Embryonic facial prominence (tissue), 1 donor: ENCODE measurements at regions not wholly inside any gene's neighbourhood (a gene's known extent, or its start where the extent isn't known, plus 50 kb on each side); places are given as distances from the start of the nearest gene placed in this dataset.

Experiments
- DNase-seq: peaks from one replicate; pipeline ENCODE4 v3.0.0-alpha.2; 2016; ENCODE audit errors: extremely low spot score

GRCh38 chr16:7185165-7185564 lies 147.5 kb upstream of the RBFOX1 start:
- no peak for DNase-seq

DNA sequence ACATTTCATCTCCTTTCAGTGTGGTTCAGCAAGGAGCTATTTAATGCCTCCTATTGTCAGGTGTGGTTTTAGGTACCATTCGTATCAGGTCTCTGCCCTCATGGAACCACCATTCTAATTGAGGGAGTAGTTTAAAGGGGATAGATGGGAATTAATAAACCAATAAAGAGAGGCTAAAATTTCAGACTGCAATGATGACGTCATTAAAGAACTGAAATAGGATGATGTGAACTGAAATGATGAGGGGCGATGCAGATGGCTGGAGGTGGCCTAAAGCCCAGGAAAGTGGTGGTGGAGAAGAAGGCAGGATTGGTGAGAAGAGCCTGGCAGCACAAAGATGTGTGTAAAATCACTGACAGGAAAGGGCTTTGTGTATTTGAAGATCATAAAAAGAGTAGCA lies 148.9 kb upstream of the RBFOX1 start:
- DNase-seq = no peak

DNA sequence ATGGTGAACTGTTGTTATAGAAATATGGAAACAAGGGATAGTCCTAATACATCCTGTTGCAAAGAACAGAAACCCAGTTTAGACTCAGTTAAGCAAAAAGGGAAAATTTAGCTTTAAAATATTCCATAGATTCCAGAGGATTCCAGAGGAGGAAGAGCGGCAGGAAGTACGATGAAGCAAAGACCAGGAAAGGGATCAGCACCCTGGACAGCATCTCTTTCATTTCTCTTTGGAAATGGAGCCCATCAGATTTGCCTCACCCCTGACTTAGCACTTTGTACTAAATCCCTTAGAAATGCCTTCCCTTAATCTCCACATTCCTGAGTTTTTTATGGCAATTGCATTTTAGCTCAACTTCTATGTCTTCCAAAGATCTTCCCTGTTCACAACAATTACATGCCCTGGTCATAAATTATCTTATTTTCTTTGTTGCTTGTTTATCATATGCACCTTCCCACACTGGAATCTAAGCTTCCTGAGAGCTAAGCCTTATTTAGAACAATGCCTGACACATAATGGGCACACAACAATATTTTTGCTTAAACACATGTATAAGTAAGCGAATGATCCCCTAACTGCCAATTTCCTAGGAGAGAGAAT lies 150.0 kb upstream of the RBFOX1 start:
- DNase-seq = no peak

DNA sequence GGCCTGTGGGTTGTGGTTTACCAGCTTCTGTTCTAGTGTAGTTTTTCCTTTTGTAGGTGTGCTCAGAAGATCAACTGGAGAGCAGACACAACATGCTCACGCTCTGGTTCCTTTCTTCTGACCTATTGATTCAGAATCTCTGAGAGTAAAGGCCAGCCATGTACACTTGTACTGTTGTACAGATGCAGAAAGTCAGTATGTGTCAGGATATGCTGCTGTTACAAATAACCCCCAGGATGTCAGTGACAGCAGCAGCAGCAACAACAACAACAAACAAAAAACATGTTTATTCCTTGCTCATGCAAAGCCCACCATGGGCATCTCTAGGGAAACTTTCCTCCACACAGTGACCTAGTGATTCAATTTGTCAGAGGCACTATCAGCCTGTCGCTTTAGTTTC lies 154.8 kb upstream of the RBFOX1 start:
- DNase-seq = no peak

DNA sequence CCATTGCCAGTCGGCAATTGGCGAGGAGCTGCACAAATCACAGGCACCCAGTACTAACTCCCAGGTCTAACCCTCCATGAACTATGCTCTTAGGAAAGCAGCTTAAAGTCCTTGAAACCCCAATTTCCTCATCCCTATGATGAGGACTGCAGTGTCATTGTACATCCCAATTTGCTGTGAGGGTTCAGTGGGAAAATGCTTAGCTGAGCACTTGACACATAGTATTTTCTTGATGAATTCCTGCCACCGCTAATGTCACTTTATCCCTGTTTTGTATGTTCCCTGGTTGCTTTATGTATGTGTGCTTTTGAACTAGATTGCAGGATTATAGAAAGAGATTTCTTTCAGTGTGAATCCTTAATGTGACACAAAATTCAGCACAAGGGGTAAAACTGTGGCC lies 161.5 kb upstream of the RBFOX1 start:
- no peak for DNase-seq

GRCh38 chr16:7167626-7168025 lies 165.0 kb upstream of the RBFOX1 start:
- DNase-seq = no peak

DNA sequence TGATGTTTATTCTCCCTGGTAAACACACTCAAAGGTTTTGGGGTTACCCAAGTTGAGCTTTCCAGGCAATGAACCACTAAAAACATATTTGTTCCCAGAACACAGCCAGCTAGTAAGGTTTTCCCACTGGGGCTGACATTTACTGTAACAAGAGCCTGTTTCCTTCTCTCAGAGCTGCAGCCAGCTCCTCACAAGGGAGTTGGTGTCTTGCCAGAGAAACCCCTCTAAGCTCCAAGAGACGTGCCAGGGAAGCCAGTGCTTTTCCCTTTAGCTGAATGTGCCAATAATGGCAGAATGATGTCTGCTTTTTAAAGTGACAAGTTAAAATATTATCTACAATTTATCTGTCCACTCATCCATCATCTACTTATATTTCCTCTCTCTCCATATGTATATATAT lies 170.8 kb upstream of the RBFOX1 start:
- DNase-seq = no peak

DNA sequence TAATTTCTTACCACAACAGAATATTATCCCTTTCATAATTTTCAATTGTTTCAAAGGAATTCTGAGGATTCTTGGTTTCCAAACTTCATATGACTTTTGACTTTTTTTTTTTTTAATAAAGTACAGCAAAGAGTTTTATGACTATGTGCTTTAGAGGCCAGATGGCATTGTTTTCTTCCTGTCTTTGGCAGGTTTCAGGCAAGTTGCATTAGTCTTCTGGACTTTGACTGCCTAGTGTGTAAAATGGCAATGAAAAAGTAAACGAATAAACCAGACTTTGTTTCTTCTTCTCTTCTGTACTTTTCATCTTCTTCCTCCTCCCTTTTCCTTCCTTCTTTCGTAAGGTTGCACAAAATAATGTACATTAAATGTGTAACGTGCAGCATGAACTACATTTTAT lies 172.6 kb upstream of the RBFOX1 start:
- DNase-seq = no peak

DNA sequence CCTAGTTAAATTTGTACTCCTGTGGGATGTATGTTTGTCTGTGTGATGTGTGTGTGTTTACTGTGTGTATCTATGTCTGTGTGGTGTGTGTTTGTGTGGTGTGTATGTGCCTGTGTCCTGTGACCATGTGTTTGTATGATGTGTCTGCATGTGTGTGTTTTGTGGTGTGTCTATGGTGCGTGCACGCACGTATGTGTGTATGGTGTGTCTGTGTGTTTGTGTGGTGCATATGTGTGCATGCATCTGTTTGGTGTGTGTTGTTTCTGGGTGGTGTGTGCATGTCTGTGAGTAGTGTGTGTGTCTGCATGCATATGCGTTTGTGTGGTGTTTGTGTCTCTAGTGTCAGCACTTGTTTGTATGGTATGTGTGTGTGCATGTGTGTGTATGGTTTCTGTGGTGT lies 174.2 kb upstream of the RBFOX1 start:
- DNase-seq = no peak

GRCh38 chr16:7150230-7150629 lies 182.4 kb upstream of the RBFOX1 start:
- DNase-seq = no peak

GRCh38 chr16:7148606-7149005 lies 184.0 kb upstream of the RBFOX1 start:
- no peak for DNase-seq

DNA sequence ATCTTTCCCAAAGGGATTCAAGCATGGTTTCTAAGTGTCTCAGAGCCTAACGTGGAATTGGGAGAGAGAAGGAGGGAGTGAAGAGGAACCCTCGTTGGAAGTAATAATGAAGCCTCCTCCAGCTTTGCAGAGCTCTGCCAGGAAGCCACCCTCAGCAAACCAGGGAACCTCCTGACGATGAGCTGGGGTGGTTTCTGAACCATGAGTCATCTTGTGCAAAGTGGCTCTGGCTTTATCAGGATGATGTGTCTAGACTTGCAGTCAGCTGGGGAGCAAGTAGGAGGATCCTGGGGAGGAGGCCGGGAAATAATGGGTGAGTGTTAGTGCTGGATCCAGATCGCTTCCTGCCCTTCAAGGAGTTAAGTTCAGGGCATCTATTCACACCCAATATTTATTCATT lies 191.7 kb upstream of the RBFOX1 start:
- no peak for DNase-seq

GRCh38 chr16:7137560-7138330 lies 194.9 kb upstream of the RBFOX1 start:
- no peak for DNase-seq

DNA sequence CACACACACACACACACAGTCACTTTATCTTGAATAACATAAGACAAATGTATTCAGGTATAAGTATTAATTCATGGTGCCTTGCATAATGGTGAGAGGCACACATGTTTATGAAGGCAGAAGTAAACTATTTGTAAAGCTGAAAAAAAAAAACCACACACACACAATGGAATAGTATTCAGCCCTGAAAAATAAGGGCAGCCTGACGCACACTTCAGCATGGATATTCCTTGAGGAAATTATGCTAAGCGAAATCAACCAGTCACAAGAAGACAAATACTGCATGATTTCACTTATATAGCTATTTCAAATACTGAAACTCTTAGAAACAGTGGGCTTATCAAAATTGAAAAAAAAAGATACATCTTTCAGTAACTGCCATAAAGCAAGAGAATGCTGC lies 200.2 kb upstream of the RBFOX1 start:
- DNase-seq = no peak

- DNase-seq = no peak
Observed at GRCh38 chr16:7124701-7125100, 207.9 kb upstream of the RBFOX1 start.

- DNase-seq = no peak
Observed at GRCh38 chr16:7124242-7124641, 208.4 kb upstream of the RBFOX1 start.

DNA sequence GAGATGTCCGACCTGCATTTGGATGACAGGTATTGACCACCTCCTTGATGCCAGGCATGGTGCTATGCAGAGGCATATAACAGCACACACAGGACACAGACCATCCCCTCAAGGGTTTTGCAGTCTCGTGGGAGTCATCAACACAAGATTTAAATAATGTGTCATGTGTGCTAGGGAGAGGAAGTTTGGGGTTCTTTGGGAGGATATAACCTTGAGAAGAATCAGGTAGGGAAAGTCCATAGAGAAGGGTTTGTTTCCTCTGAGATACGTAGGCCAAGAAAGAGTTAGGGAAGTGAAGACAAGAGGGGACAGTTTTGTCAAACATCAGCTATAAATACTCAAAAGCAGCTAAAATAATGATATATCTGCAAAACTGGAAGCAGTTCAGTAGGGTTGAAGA lies 215.9 kb upstream of the RBFOX1 start:
- no peak for DNase-seq

GRCh38 chr16:7115898-7116297 lies 216.7 kb upstream of the RBFOX1 start:
- DNase-seq = no peak

- DNase-seq = no peak
Observed at GRCh38 chr16:7113949-7114348, 218.7 kb upstream of the RBFOX1 start.

- DNase-seq = no peak
Observed at GRCh38 chr16:7113395-7113794, 219.2 kb upstream of the RBFOX1 start.

GRCh38 chr16:7111265-7111664 lies 221.4 kb upstream of the RBFOX1 start:
- no peak for DNase-seq

- DNase-seq = no peak
Observed at GRCh38 chr16:7107436-7107835, 225.2 kb upstream of the RBFOX1 start.

- DNase-seq = no peak
Observed at GRCh38 chr16:7103056-7103455, 229.6 kb upstream of the RBFOX1 start.

- no peak for DNase-seq
Observed at GRCh38 chr16:7101054-7101453, 231.6 kb upstream of the RBFOX1 start.
